Stimulated activated CD4-positive, alpha-beta T cell treated with anti-CD3 and anti-CD28 coated beads, Interleukin-15, amount 100 ng/mL, for 24 hours (primary cell): ENCODE measurements at regions not wholly inside any gene's neighbourhood (a gene's known extent, or its start where the extent isn't known, plus 50 kb on each side); places are given as distances from the start of the nearest gene placed in this dataset.
"Not testable (repeated sequence)": the region's sequence is repeated elsewhere in the genome, so short reads cannot be mapped to it uniquely, and the experiment has no call there.

Experiments
- DNase-seq: peaks from one replicate; pipeline ENCODE4 v3.0.0-alpha.2; 2020

DNA sequence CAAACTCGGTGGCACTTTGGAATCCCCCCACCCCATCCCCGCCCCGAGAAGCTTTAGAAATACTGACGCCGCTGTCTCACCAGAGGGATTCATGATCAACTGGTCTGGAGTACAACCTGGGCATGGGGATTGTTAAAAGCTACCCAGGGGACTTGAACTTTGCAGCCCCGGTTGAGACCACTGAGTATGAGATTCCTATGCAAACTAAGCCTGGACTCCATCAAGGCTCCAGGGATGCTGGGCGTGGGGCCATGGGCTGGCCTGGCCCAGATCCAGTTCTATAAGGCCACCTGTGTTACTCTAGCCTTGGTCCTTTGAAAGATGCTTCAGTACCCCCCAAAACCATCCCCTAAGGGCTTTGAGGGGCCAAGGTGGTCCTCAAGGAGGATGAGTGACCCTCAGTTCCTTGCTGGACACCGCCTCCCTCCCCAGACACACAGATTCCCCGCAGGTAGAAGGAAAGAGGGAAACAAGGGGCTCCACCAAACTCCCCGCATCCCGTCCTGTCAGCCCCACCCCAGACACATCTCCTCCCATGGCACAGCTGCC lies 68.5 kb downstream of the MRPL36 start:
- DNase-seq, result no peak

DNA sequence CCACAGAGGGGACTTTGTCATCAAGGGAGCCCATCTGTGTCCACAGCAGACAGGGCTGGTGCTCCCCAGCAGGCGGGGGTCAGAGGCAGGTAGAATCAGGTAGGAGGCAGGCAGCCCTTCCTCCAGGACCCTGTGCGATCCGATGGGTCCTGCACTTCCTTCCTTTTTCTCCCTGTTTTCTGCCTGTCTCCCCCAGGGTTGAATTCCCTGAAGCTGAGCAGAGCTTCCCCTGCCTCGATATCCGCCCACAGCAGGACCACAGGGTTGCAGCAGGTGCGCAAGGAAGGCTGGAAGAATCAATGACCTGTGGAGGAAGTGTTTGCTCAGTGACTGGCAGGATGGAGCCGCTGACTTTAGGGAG lies 69.2 kb downstream of the MRPL36 start:
- no peak for DNase-seq

- no peak for DNase-seq
Observed at GRCh38 chr5:1729641-1730486, 69.8 kb downstream of the MRPL36 start.

DNA sequence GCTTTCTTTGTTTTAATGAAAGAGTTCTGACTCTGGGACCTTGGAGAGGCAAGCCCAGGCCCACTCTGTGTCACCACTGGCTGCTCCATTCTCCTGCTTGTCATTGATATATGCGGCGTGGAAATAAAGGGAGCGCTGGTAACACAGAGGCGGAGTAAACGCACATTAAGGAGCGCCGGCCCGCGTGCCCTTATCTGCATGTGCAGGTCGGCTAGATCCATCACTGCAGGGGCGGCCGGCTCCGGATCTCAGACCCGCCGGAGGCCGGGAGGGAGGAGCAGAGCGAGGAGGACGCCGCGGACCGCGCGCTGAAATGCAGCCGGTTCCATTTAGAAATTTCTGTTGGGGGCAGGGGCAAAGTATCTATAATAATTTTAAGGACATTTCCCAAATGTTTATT lies 70.8 kb downstream of the MRPL36 start:
- no peak for DNase-seq

DNA sequence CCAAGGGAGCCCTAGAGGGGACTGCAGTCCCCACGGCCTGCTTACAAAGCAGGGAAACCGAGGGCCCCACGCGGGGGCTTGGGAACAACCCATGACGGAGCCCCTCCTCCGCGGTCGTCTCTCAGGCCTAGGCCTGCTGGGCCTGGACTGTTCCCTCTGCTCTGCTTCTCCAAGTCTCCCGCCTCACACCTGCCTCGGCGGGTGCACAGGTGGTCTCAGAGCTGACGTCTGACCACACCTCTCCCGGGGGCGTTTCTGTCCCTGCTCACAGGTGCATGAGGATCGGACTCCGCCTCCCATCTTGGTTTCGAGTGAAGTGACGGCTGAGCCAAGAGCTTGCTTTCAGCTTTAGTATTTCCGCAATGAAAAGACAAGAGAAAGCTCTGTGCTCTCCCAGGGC lies 72.1 kb downstream of the MRPL36 start:
- no peak for DNase-seq

DNA sequence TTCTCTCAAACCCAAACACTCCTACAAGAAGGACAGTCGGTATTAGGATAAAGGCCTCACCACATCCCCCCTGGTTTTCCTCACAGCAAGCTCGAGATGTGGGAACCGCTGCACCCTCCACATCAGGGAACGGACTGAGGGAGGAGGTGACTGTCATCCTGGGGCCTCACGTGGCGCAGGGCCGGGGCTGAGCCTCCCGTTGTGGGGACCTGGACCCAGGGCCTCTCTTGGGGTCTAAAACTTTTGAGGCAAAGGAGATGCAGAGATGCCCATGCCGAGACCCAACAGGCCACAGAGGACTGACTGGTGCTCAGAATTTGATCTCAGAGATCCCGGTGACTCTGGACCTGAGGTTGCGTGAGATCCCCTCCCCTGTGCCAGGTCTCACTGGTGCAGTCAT lies 72.7 kb downstream of the MRPL36 start:
- no peak for DNase-seq

- no peak for DNase-seq
Observed at GRCh38 chr5:1726469-1726865, 73.2 kb downstream of the MRPL36 start.

DNA sequence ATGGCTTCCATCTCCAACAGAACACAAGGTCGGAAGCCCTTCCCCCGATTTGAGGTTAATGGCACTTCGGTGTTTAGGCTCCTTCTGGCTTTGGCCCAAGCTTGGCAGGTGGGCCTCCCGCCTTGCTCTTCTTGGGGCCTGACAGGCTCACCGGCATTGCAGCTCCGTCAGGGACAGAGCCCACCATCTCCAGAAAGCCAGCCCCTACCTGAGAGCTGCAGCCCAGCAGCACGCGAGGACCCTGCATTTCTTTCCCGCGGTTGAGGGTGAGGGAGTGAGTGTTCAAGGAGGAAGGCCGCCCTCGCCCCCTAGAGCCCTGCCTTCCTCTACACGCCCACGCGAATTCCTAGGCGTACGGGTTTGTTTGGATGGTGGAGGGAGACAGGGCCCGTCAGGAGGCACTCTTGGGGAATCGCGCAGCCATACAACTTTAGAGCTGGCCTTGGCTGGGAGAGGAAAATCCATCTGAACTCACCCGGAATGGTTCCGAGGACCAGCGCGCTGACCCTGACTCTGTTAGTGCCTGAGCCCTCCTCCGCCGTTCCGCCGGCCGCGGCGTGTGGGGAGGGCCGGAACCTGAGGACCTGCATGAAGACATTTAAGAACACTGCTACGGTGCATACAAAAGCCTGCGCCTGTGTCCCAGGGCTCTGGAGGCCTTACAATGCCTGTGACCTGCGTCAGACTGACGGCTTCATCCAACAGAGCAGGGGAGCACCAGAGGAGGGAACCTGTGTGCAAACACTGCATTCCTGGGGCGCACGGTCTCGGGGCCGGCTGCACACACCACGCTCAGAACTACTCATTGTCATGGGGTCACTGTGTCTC lies 73.8 kb downstream of the MRPL36 start:
- DNase-seq, result no peak

GRCh38 chr5:1724822-1725602 lies 74.6 kb downstream of the MRPL36 start:
- DNase-seq, result peak; percentile 41

DNA sequence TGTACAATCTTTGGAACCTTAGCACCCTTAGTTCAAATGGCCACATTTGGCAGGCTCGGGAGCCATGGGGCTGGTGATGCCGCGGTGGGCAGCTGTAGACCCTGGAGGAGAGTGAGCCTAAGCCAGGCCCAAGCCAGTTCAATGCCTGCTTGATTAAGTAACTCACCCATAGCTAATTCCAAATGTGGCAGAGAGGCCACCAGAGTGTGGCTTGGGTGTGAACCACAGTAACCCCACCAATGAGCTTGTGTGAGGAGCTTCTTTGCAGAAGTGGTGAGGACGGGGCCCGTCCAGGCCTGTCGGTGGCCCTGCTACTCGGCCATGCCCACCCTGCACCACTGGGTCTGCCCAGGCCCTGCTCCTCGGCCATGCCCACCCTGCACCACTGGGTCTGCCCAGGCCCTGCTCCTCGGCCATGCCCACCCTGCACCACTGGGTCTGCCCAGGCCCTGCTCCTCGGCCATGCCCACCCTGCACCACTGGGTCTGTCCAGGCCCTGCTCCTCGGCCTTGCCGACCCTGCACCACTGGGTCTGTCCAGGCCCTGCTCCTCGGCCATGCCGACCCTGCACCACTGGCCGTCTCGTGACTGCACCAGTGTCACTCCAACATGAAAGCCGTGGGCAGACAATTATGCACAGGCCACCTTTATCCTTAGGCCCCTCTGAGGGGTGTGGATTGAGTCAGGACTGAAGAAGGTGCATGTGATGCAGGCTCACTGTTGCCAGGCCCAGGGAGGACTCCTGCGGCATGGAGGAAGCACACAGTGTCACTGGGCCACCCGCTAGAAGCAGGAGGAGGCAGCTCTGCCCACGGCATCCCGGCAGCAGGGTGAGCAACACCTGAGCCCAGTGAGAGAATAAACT lies 75.4 kb downstream of the MRPL36 start:
- DNase-seq, result no peak

DNA sequence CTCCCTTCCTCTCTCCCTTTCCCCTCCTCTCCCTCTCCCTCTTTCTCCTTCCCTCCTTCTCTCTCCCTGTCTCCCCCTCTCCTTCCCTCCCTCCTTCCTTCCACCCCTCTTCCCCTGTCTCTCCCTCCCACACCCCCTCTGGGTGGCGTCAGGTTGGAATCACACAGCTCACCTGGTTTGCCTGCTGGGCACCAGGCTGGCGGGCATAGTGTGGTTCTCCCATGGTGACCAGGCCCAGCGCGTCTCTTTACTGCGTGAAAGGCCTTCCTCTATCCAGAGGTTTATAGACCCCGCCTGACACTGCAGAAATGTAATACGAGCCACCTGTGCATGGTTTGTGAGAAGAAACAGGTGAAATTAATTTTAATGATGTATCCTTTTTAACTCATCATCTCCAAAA lies 76.2 kb downstream of the MRPL36 start:
- DNase-seq, result no peak

- no peak for DNase-seq
Observed at GRCh38 chr5:1722877-1723276, 76.8 kb downstream of the MRPL36 start.

GRCh38 chr5:1720396-1721110 lies 79.1 kb downstream of the MRPL36 start:
- DNase-seq, result no peak

DNA sequence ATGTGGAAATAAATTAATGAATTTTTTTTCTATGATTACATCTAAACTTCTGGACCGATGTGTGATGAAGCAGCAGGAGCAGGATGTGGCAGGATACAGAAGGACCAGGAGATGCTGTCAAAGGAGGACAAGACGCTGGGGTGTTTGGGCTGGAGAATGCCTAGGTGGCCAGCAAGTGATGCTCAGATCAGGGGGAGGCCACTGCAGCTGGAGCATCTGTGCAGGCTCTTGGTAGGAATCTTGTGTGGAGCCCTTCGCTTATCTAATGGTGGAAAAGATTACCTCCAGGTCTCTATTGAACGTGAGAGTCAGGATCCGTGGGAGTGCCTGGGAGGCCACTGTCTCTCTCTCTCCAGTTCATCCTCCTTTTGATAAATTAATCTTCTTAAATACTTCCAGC lies 79.8 kb downstream of the MRPL36 start:
- DNase-seq, result no peak

- DNase-seq, result no peak
Observed at GRCh38 chr5:1718669-1719068, 81.0 kb downstream of the MRPL36 start.

DNA sequence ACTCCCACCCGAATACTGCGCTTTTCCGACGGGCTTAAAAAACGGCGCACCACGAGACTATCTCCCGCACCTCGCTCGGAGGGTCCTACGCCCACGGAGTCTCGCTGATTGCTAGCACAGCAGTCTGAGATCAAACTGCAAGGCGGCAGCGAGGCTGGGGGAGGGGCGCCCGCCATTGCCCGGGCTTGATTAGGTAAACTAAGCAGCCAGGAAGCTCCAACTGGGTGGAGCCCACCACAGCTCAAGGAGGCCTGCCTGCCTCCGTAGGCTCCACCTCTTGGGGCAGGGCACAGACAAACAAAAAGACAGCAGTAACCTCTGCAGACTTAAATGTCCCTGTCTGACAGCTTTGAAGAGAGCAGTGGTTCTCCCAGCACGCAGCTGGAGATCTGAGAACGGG lies 89.5 kb downstream of the MRPL36 start:
- not testable (repeated sequence) for DNase-seq

DNA sequence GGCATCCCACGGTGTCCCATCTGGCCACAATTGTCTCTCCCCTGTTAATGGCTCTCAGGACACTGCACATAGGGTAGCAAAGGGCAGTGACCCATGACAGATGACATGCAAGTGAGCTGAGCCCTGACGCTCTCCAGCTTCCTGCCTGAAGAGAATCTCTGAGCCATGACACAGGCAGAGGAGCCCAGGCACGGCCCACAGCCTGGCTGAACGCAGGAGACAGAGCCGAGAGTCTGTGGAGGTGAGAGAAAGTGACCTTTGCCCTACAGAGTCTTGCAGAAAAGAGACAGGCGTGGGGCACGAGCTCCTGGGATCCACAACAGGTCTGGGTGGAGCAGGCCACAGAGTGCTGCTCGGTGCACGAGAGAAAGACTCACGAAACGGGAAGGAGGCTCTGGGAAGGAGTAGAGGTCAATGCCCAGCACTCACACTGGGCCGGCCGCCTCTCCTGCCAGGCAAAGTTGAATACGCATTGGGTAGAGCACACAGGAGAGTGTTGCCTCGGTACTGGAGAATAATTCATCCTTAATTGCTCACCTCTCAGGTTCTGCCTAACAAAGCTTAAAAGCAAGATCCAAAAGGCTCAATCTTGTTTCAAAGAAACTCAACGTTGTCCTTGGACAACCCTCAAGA lies 90.3 kb downstream of the MRPL36 start:
- no peak for DNase-seq

GRCh38 chr5:1708592-1709141 lies 91.0 kb downstream of the MRPL36 start:
- no peak for DNase-seq

DNA sequence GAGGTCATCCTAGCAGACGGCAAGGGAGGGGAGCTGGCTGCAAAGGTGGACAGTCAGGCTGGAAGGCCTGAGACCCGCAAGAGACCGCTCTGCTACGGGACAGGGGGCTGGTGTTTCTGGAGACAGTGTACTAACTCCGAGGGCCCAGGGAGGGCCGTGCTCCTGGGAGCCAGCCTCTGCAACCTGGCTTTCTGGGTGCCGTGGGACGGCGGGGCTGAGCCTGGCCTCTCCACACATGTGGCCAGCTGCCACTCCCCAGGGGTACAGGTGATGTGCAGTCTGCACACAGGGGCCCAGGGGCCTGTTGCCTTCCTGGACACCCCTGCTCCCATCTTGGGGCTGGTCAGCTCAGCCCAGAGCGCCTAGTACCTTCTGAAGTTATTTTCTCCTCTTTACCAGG lies 92.2 kb downstream of the MRPL36 start:
- no peak for DNase-seq

DNA sequence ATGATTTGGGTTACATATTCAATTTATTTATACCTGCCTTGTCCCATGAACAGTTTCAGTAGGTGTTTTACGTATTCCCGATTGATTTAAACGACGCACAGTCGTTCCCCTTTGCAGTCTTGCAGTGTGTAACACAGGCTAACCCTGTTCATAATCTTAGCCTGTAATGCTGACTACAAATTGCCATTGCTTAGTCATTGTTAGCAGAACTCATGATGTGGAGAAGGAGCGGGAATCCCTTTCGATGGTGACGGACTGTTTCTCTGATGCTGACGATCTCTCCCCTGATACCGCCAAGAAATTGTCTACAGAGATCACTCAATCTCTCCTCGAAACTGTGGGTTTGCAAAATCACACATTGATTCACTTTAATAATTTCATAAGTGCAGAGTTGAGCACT lies 93.2 kb downstream of the MRPL36 start:
- no peak for DNase-seq

- no peak for DNase-seq
Observed at GRCh38 chr5:1706021-1706420, 93.6 kb downstream of the MRPL36 start.
